ENCODE measurements at regions not wholly inside any gene's neighbourhood (a gene's known extent, or its start where the extent isn't known, plus 50 kb on each side); places are given as distances from the start of the nearest gene placed in this dataset.

DNA sequence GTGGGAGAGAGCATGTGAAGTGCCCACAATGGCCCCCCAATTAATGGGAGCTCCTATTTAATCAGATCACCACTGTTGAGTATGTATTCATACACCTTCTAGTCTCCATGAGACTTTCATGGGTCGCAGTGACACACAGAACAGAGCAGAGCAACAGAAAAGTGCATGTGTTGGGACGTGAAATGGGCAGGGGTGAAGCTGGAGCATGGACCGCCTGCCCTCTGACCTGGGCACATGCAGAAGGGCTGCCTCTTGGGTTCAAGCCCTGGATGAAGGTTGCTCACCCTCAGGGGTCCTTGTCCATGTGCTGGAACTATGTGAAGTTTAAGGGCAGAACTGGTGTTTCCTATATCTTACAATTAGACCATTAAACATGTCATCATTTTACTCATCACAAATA, 106.0 kb upstream of the PHACTR3 start:
- H3K23ac ChIP-seq (ENCODE audit: insufficient read length) = no peak overlapping the region
- H3K27ac ChIP-seq (ENCODE audit: low read depth, low read length) = no peak overlapping the region
- H3K4me1 ChIP-seq (replicated peaks in 1 of 4; ENCODE audit: control insufficient read depth in 3 of 4, insufficient read depth in 4 of 4, low read length in 3 of 4) = peaks cover 0 to 3% (median 0%) of the 10 kb centered on the region in 4 experiments; a peak in 1 of 7 replicates
- H3K9me3 ChIP-seq (ENCODE audit: insufficient read depth in 2 of 2, low read depth in 1 of 2, low read length in 1 of 2) = peaks cover 0 to 2% of the 10 kb centered on the region in 2 experiments; a peak in 2 of 4 replicates
- H2BK15ac ChIP-seq (ENCODE audit: low read length) = no peak overlapping the region
- H4K5ac ChIP-seq (ENCODE audit: insufficient read length, low read depth, low read length) = no peak overlapping the region
- H2BK12ac ChIP-seq (ENCODE audit: low read depth, low read length) = no peak overlapping the region
- ChIA-PET CTCF (ENCODE audit: partially characterized antibody) (interaction anchor here (0.6 to 3.1 kb wide), 6 partner anchors 16 to 484 kb away, joined by 3 to 9 read pairs (median 4); no protein-coding TSS in a partner anchor), POLR2A (ENCODE audit: partially characterized antibody) (no interaction called here)
- no peak overlapping the region for H2AK5ac ChIP-seq (ENCODE audit: low read depth, low read length)
- H3K4me2 ChIP-seq (ENCODE audit: insufficient read depth in 1 of 2, low read depth in 2 of 2, low read length in 2 of 2) = no peak overlapping the region
- no peak overlapping the region for H3K14ac ChIP-seq (ENCODE audit: insufficient read length)
- H4K8ac ChIP-seq (ENCODE audit: extremely low read depth, insufficient read depth, low read length) = no peak overlapping the region
- no peak overlapping the region for H2BK120ac ChIP-seq (replicated peaks; ENCODE audit: low read depth, low read length)
- H2AFZ ChIP-seq (ENCODE audit: low read length) = no peak overlapping the region
- H2BK20ac ChIP-seq (ENCODE audit: low read length) = no peak overlapping the region
- DNase-seq (ENCODE audit: low read depth in 1 of 2, low spot score in 2 of 2) (no peak), FAIRE-seq (no peak)
- H2BK5ac ChIP-seq (ENCODE audit: low read depth, low read length) = no peak overlapping the region
- no peaks in the 10 kb centered on the region for H3K79me2 ChIP-seq (ENCODE audit: control insufficient read depth in 1 of 2, insufficient read depth in 2 of 2, low read length in 2 of 2)
- WGBS, 2 experiments (ENCODE audit: extremely low coverage in 1 of 2, insufficient coverage in 1 of 2, insufficient read length in 1 of 2, insufficient replicate concordance in 2 of 2, low coverage in 1 of 2, low lambda C conversion rate in 2 of 2, missing lambda C conversion rate in 1 of 2) = 84% methylated on average over 3 of the region's 3 CpGs; no CpG with 5 or more reads in 1 of the 2 experiments
- no peak overlapping the region for H3K18ac ChIP-seq (ENCODE audit: extremely low read depth, low read length)
- no peak overlapping the region for H3K9ac ChIP-seq (replicated peaks in 1 of 4; ENCODE audit: extremely low read depth in 1 of 4, low read depth in 3 of 4, low read length in 3 of 4)
- H4K20me1 ChIP-seq (replicated peaks in 1 of 2; ENCODE audit: control insufficient read depth in 1 of 2, insufficient read depth in 2 of 2, low read length in 2 of 2) = no peaks in the 10 kb centered on the region
- no peak overlapping the region for H3K4ac ChIP-seq (replicated peaks; ENCODE audit: insufficient read length, low read depth, low read length)
- peaks cover 0 to 2% (median 0%) of the 10 kb centered on the region in 4 experiments; a peak in 2 of 7 replicates for H3K27me3 ChIP-seq (replicated peaks in 1 of 4; ENCODE audit: control insufficient read depth in 3 of 4, extremely low read depth in 1 of 4, insufficient read depth in 3 of 4, low read length in 3 of 4)
- H3K79me1 ChIP-seq (ENCODE audit: low read depth, low read length) = no peaks in the 10 kb centered on the region
- H3K4me3 ChIP-seq (ENCODE audit: extremely low read depth in 1 of 4, insufficient read depth in 2 of 4, low read depth in 3 of 4, low read length in 4 of 4) = no peak overlapping the region
- no peaks in the 10 kb centered on the region for H3K23me2 ChIP-seq (ENCODE audit: low read depth, low read length)
- H4K91ac ChIP-seq (replicated peaks; ENCODE audit: insufficient read length, low read length) = no peak overlapping the region
- no peak overlapping the region for H3K56ac ChIP-seq (replicated peaks; ENCODE audit: insufficient read length, low read depth, low read length)
- no peaks in the 10 kb centered on the region for H3K36me3 ChIP-seq (ENCODE audit: control insufficient read depth in 2 of 4, insufficient read depth in 4 of 4, low read length in 3 of 4)
- no peak for TF ChIP-seq TCF12 (IDR thresholded peaks at IDR 0.05; ENCODE audit: low read depth, low read length)
- no peak for TF ChIP-seq BRCA1 (IDR thresholded peaks at IDR 0.05; ENCODE audit: low read depth, low read length)
- TF ChIP-seq CBX8 (IDR thresholded peaks at IDR 0.05; ENCODE audit: borderline replicate concordance, low read depth, low read length) = no peak
- TF ChIP-seq, protein P1, sequence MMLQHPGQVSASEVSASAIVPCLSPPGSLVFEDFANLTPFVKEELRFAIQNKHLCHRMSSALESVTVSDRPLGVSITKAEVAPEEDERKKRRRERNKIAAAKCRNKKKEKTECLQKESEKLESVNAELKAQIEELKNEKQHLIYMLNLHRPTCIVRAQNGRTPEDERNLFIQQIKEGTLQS (IDR thresholded peaks at IDR 0.05; ENCODE audit: insufficient read depth, low read depth, low read length) = no peak
- no peak for TF ChIP-seq SP1 (IDR thresholded peaks at IDR 0.05; ENCODE audit: low read depth, low read length)
- TF ChIP-seq NANOG (IDR thresholded peaks at IDR 0.05; ENCODE audit: insufficient read depth, low read depth, low read length, poor library complexity, severe bottlenecking) = no peak
- TF ChIP-seq FOSL1 (IDR thresholded peaks at IDR 0.05; ENCODE audit: insufficient read depth, low read depth, low read length) = no peak
- TF ChIP-seq CEBPB (IDR thresholded peaks at IDR 0.05; ENCODE audit: low read depth, low read length) = no peak
- TF ChIP-seq CHD1 (IDR thresholded peaks at IDR 0.05; ENCODE audit: low read depth, low read length) = no peak
- no peak for TF ChIP-seq SRF (IDR thresholded peaks at IDR 0.05; ENCODE audit: low read depth, low read length)
- no peak for TF ChIP-seq EP300 (IDR thresholded peaks at IDR 0.05; ENCODE audit: borderline replicate concordance in 1 of 2, low read depth in 2 of 2, low read length in 2 of 2)
- no peak for TF ChIP-seq CTCF (IDR thresholded peaks at IDR 0.05; ENCODE audit: control extremely low read depth in 1 of 3, insufficient read depth in 1 of 3, low read depth in 1 of 3, low read length in 3 of 3)
